ENCODE measurements at regions not wholly inside any gene's neighbourhood (a gene's known extent, or its start where the extent isn't known, plus 50 kb on each side); places are given as distances from the start of the nearest gene placed in this dataset.

GRCh38 chr2:168394262-168394661 is 61.8 kb upstream of the CERS6 start (continued):
- TF ChIP-seq CHD7 (IDR thresholded peaks at IDR 0.05; ENCODE audit: insufficient replicate concordance, low read length): no peak
- no peak for TF ChIP-seq HDAC6 (IDR thresholded peaks at IDR 0.05; ENCODE audit: low read depth, low read length)
- no peak for TF ChIP-seq SIX5 (IDR thresholded peaks at IDR 0.05; ENCODE audit: low read depth, low read length)
- no peak for TF ChIP-seq CHD1 (IDR thresholded peaks at IDR 0.05; ENCODE audit: low read depth, low read length)
- no peak for TF ChIP-seq SIRT6 (IDR thresholded peaks at IDR 0.05; ENCODE audit: low read length)
- no peak for TF ChIP-seq SRF (IDR thresholded peaks at IDR 0.05; ENCODE audit: low read depth, low read length)
- TF ChIP-seq SIN3A (conservative IDR thresholded peaks at IDR 0.05 in 1 of 2, IDR thresholded peaks at IDR 0.05 in 1 of 2; ENCODE audit: low read depth in 1 of 2, low read length in 2 of 2): no peak
- TF ChIP-seq POLR2A (IDR thresholded peaks at IDR 0.05; ENCODE audit: control extremely low read depth in 1 of 2, low read depth in 2 of 2, low read length in 2 of 2): no peak
- no peak for TF ChIP-seq TBP (IDR thresholded peaks at IDR 0.05; ENCODE audit: low read depth, low read length)
- TF ChIP-seq JUND (IDR thresholded peaks at IDR 0.05; ENCODE audit: low read length): no peak
- TF ChIP-seq TAF1 (IDR thresholded peaks at IDR 0.05; ENCODE audit: low read depth, low read length): no peak
- TF ChIP-seq CREB1 (IDR thresholded peaks at IDR 0.05): no peak
- TF ChIP-seq CBX5 (IDR thresholded peaks at IDR 0.05; ENCODE audit: low read depth, low read length): no peak
- TF ChIP-seq E2F6 (IDR thresholded peaks at IDR 0.05): no peak
